ENCODE measurements at regions not wholly inside any gene's neighbourhood (a gene's known extent, or its start where the extent isn't known, plus 50 kb on each side); places are given as distances from the start of the nearest gene placed in this dataset.

DNA sequence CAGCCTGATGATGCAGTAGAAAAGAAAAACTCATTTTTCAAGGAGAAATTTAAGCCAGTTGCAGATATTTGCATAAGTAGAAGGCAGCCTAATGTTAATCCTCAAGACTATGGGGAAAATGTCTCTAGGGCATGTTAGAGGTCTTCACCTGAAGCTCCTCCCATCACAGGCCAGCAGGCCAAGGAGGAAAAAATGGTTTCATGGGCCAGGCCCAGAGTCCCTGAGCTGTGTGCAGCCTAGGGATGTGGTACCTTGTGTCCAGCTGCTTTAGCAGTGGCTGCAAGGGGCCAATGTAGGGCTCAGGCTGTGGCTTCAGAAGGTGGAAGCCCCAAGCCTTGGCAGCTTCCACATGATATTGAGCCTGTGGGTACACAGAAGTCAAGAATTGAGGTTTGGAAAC, 1946.7 kb upstream of the FLRT2 start:
- H3K27ac ChIP-seq: no peak overlapping the region
- no peak for TF ChIP-seq ZFX (IDR thresholded peaks at IDR 0.05; ENCODE audit: borderline replicate concordance)
- TF ChIP-seq, protein P1, sequence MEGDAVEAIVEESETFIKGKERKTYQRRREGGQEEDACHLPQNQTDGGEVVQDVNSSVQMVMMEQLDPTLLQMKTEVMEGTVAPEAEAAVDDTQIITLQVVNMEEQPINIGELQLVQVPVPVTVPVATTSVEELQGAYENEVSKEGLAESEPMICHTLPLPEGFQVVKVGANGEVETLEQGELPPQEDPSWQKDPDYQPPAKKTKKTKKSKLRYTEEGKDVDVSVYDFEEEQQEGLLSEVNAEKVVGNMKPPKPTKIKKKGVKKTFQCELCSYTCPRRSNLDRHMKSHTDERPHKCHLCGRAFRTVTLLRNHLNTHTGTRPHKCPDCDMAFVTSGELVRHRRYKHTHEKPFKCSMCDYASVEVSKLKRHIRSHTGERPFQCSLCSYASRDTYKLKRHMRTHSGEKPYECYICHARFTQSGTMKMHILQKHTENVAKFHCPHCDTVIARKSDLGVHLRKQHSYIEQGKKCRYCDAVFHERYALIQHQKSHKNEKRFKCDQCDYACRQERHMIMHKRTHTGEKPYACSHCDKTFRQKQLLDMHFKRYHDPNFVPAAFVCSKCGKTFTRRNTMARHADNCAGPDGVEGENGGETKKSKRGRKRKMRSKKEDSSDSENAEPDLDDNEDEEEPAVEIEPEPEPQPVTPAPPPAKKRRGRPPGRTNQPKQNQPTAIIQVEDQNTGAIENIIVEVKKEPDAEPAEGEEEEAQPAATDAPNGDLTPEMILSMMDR (IDR thresholded peaks at IDR 0.05): no peak

DNA sequence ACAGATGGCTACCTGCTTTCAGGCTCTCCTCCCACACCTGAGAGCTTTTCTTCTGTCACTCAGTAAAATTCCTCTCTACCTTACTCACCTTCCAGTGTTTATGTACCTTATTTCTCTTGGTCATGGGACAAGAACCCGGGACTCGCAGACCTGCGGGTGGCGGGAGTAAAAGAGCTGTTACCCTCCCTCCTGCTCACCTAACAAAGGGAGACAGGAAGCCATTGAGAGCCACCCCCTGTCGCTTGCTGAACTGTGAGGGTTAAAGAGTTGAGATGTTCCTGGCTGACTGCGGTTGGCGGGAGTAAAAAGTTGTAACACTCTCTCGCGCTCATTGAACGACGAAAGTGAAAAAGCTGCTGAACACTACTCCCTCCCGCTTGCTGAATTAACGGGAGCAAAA, 1935.1 kb upstream of the FLRT2 start:
- TF ChIP-seq ZFX (IDR thresholded peaks at IDR 0.05; ENCODE audit: borderline replicate concordance): no peak
- TF ChIP-seq, protein P1 (IDR thresholded peaks at IDR 0.05): no peak
- no peak overlapping the region for H3K27ac ChIP-seq

DNA sequence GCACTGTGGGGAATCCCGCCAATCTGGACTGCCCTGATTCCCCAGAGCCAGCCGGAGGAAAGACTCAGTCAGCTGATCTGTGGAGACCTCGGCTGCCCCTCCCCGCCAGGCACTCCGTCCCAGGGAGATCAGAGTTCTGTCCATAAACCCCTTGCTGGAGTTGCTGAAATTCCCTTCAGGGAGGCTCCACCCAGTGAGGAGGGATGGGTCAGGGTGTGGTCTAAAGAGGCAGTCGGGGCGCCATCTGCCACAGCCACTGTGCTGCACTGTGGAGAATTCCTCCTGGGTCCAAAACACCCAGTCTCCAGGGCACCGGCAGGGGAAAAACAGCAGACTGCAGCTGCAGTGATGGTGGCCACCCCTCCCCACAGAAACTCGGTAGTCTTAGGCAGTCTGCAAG, 1922.3 kb upstream of the FLRT2 start:
- TF ChIP-seq, protein P1 (IDR thresholded peaks at IDR 0.05): no peak
- no peak for TF ChIP-seq ZFX (IDR thresholded peaks at IDR 0.05; ENCODE audit: borderline replicate concordance)
- H3K27ac ChIP-seq: no peak overlapping the region

DNA sequence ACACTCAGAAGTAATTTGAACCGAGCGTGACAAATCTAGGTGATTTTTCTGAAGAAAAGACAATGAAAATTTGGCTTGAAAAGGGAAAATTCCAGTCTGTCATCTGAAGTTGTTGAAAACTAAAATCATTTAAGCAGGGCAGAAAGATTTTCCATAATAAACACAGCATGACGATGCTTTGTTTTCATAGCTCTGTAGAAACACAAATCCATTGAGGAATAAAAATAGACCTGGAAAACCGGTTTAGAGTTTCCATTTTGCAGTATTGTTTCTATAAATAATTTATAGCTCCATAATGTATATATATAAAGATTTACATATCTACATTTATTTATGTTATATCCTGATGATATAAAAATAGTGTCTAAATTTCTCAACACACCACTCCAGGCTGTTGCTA, 1918.5 kb upstream of the FLRT2 start:
- H3K27ac ChIP-seq: peak overlapping the region; percentile 60

DNA sequence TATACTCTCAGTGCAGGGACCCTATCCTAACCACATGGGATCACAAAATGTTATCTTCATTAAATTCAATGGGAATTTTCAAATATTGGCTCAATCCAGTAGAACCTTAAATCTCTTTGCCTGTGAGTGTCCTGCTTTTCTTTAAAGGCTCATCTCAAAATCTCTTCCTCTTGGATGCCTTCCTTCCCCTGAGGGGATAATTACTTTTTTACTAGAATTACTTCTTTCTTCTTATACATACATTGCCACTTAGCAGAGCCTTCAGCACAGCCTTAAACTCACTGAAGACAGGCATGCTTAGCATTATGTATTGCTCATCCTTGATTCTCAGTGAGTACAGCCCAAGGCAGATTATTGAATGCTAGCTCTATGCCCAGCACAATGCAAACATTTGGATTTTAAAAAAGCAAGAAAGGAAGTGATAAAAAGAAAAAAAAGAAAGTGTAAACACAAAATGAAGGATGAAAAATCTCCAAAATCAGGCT, 1918.0 kb upstream of the FLRT2 start:
- no peak for TF ChIP-seq ZFX (IDR thresholded peaks at IDR 0.05; ENCODE audit: borderline replicate concordance)
- TF ChIP-seq, protein P1 (IDR thresholded peaks at IDR 0.05): no peak
- H3K27ac ChIP-seq: peak overlapping the region; percentile 60

More for the DNA sequence above, 1918.5 kb upstream of the FLRT2 start:
- TF ChIP-seq, protein P1 (IDR thresholded peaks at IDR 0.05): no peak
- no peak for TF ChIP-seq ZFX (IDR thresholded peaks at IDR 0.05; ENCODE audit: borderline replicate concordance)

DNA sequence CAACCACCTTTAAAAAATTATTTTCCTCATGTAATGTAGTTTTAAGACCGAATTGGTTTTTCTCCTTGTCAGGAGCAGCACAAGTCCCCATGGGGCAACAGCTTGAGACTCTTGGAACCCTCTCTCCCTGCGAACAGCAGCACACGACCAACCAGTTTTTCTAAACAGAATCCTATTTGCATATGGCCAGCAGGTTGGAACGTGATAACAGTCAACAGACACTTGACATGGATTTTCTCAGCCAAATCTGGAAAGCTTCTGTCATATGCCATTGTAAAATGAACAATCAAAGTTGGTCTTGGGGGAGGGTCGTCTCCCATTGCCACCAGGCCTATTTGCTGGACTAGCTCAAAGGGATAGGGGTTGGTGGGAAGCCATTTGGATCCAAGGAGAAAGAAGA, 1915.0 kb upstream of the FLRT2 start:
- H3K27ac ChIP-seq: no peak overlapping the region
- TF ChIP-seq, protein P1 (IDR thresholded peaks at IDR 0.05): no peak
- TF ChIP-seq ZFX (IDR thresholded peaks at IDR 0.05; ENCODE audit: borderline replicate concordance): no peak

DNA sequence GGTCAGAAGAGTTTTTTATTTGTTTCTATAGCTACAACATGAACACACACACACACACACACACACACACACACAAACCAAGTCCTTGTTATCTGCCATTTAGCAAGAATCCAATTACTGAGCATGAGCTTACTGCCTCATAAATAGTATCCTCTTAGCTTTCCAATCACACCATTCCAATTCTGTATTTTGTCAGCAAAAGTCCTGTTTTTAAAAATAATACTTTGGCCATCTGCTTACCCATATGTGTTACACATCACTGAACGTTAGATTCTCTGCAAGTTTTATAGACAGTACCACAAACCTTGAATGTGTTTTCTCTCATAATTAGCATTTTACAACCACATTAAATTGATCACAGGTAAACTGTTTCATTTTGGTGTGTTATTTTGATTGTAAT, 1905.4 kb upstream of the FLRT2 start:
- peak overlapping the region; percentile 14; the same call in 1 of the 2 replicates for H3K27ac ChIP-seq
- no peak for TF ChIP-seq ZFX (IDR thresholded peaks at IDR 0.05; ENCODE audit: borderline replicate concordance)
- TF ChIP-seq, protein P1 (IDR thresholded peaks at IDR 0.05): no peak

All from 22Rv1 (cell line).